ENCODE measurements at regions not wholly inside any gene's neighbourhood (a gene's known extent, or its start where the extent isn't known, plus 50 kb on each side); places are given as distances from the start of the nearest gene placed in this dataset.

- in situ Hi-C loops (cut with HindIII; ENCODE audit: low pct_ligation_motif_present, low pct_unique_long_range_greater_than_20kb, low sequenced_read_pairs) = no loop called here
- no peak for DNase-seq
Observed at GRCh38 chr9:118618849-118619248, 750.4 kb downstream of the BRINP1 start.

DNA sequence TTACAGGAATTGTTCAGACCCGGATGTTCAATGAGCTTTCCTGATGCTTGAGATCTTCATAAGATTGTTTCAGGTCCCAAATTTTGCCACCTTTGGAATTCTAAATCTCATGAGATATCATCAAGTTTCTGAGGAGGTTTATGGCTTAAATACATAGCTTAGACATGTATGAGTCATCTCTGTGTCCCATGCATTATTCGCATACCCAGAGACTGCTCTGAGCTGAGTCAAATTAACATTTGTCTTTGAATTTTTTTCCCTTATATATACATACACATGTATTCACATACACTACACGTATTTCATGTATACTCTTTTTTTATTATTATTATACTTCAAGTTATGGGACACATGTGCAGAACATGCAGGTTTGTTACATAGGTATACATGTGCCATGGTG, 744.6 kb downstream of the BRINP1 start:
- no peak for DNase-seq
- in situ Hi-C loops (cut with HindIII; ENCODE audit: low pct_ligation_motif_present, low pct_unique_long_range_greater_than_20kb, low sequenced_read_pairs) = no loop called here

GRCh38 chr9:118630079-118630478, 739.2 kb downstream of the BRINP1 start:
- in situ Hi-C loops (cut with HindIII; ENCODE audit: low pct_ligation_motif_present, low pct_unique_long_range_greater_than_20kb, low sequenced_read_pairs) = no loop called here
- no peak for DNase-seq

DNA sequence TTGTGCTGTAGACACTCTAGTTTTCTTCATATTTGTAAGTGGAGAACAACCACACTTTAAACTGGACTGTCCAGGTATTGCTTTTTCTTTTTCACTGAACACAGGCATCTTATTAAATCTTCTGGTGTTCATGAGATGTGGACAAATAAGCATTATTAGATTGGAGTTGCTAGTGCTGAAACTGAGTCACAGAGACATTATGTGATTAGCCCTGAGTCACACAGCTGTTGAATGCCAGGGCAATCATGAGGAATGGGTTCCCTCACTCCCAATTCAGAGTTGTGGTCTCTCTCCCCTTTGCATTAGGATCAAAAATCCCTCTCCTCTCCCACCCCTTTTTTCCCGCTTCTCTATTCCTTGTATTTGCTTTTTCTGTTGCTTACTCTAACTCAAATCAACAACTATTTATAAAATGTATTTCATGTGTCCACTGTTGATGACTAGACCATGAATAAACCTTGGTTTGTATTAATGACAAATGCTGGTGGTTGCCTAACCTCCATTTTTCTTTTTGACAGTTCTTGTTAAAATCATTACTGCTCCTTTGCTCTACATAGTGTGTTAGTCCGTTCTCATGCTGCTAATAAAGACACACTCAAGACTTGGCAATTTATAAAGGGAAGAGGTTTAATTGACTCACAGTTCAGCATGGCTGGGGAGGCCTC, 738.2 kb downstream of the BRINP1 start:
- in situ Hi-C loops (cut with HindIII; ENCODE audit: low pct_ligation_motif_present, low pct_unique_long_range_greater_than_20kb, low sequenced_read_pairs) = no loop called here
- DNase-seq = no peak

DNA sequence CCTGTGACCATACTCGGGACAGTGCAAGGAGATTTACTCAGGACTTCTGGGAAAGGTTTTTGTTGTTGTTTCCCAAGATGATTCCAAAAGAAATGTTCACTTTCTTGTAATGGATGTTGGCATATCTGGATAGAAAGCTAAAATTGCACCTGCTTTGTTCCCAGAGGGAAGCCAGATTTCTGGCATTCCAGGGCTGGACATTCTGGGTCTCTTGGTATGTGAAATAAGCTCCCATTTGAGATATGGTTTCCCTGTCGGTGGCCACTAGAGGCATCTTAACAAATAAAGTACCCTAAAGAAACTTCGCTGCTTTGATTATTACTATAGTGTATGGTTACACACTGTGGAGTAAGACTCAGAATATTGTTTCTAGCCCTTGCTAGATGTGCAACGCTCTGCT, 737.3 kb downstream of the BRINP1 start:
- DNase-seq = no peak
- in situ Hi-C loops (cut with HindIII; ENCODE audit: low pct_ligation_motif_present, low pct_unique_long_range_greater_than_20kb, low sequenced_read_pairs) = no loop called here

DNA sequence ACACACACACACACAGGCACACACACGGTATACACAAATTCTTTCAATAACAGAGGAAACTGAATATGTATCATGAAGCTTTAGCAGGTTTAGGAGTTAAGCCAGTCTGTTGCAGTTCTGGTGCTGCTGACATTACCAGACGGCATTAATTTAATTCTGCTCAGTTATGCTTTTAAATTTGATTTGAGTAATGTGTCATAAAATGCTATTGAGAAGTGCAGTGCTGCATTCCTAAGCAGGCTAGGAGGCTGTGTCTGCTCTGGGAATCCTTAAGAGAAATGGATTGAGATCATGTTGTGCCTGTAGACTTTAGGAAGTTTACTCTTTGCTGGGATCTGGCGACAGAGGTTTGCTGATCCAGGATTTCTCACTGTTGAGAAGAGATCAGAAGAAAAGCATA, 733.8 kb downstream of the BRINP1 start:
- in situ Hi-C loops (cut with HindIII; ENCODE audit: low pct_ligation_motif_present, low pct_unique_long_range_greater_than_20kb, low sequenced_read_pairs) = no loop called here
- no peak for DNase-seq

- in situ Hi-C loops (cut with HindIII; ENCODE audit: low pct_ligation_motif_present, low pct_unique_long_range_greater_than_20kb, low sequenced_read_pairs) = no loop called here
- no peak for DNase-seq
Observed at GRCh38 chr9:118637681-118638080, 731.6 kb downstream of the BRINP1 start.

DNA sequence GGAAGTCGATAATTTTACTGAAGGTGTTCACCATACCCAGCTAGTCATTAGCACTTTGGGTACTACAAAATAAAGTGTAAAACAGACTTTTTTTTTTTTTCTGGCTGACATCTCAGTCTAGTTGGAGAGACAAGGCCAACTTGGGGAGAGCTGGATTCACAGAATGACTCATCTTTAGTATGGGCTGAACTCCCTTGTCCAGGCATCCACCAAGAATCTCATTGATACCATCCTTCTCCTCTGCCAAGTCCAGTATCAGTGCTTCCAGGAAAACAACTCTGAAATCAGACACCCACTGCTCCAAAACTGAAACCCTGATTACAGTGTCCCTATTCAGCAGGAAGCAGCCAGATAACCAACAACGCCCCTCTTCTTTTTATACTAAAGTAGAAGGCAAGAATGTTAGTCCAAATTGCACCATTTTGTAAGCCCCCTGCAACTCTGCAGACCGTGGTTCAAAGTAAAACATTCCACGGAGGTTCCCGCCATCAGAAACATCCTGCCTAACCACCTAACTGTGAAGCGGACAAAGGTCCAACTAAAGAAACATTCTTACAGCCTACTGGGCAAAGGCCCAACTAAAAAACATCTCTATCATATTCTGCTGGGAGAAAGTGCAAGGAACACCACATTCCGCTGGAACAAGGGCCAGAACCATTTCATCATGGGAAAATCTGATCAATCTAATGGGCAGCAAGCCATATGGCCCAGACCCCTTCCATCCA, 728.2 kb downstream of the BRINP1 start:
- in situ Hi-C loops (cut with HindIII; ENCODE audit: low pct_ligation_motif_present, low pct_unique_long_range_greater_than_20kb, low sequenced_read_pairs) = no loop called here
- no peak for DNase-seq

GRCh38 chr9:118643118-118643517, 726.1 kb downstream of the BRINP1 start:
- in situ Hi-C loops (cut with HindIII; ENCODE audit: low pct_ligation_motif_present, low pct_unique_long_range_greater_than_20kb, low sequenced_read_pairs) = no loop called here

DNA sequence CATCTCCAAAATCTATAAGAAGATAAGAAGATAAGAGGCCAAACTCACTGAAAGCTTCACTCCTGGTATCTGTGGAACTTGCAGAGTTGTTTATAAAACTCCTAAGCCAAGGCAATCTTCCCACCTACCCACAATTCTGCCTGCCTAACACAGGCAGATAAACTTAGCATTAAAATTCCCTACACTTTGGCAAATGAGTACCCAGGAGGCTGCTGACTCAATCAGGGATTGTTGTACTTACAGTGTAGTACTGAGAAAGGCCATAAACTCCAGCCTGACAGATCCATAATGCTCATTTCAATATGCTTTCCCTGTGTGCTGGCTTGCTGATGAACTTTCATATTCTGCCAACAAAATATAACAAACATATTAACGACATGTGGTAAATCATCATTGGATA, 725.2 kb downstream of the BRINP1 start:
- in situ Hi-C loops (cut with HindIII; ENCODE audit: low pct_ligation_motif_present, low pct_unique_long_range_greater_than_20kb, low sequenced_read_pairs) = no loop called here
- DNase-seq = peak; percentile 66

More at GRCh38 chr9:118643118-118643517, 726.1 kb downstream of the BRINP1 start:
- DNase-seq = peak; percentile 99

GRCh38 chr9:118647331-118647730, 721.9 kb downstream of the BRINP1 start:
- DNase-seq = no peak
- in situ Hi-C loops (cut with HindIII; ENCODE audit: low pct_ligation_motif_present, low pct_unique_long_range_greater_than_20kb, low sequenced_read_pairs) = no loop called here

GRCh38 chr9:118650417-118650816, 718.8 kb downstream of the BRINP1 start:
- in situ Hi-C loops (cut with HindIII; ENCODE audit: low pct_ligation_motif_present, low pct_unique_long_range_greater_than_20kb, low sequenced_read_pairs) = no loop called here
- no peak for DNase-seq

GRCh38 chr9:118651511-118651910, 717.7 kb downstream of the BRINP1 start:
- no peak for DNase-seq
- in situ Hi-C loops (cut with HindIII; ENCODE audit: low pct_ligation_motif_present, low pct_unique_long_range_greater_than_20kb, low sequenced_read_pairs) = no loop called here

DNA sequence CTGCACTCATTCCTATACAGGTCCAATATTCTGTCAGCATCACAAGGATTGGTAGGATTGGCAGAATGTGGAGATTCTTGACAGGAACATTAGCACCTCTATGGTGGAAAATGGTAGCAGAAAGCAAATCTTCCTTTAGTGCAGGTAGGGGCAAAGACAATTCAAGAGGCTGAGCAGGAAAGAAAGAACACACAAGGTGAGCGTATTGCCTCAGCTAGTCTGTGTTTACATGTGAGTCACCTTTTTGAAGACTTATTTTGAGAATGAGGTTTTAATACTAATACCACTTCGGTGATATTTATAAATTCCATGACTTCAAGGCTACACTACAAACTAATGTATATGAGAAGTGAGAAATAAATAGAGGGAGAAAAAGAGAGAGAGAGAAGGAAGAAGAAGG, 717.0 kb downstream of the BRINP1 start:
- in situ Hi-C loops (cut with HindIII; ENCODE audit: low pct_ligation_motif_present, low pct_unique_long_range_greater_than_20kb, low sequenced_read_pairs) = no loop called here
- DNase-seq = no peak

GRCh38 chr9:118652912-118653311, 716.3 kb downstream of the BRINP1 start:
- in situ Hi-C loops (cut with HindIII; ENCODE audit: low pct_ligation_motif_present, low pct_unique_long_range_greater_than_20kb, low sequenced_read_pairs) = no loop called here
- DNase-seq = peak; percentile 13

- no peak for DNase-seq
- in situ Hi-C loops (cut with HindIII; ENCODE audit: low pct_ligation_motif_present, low pct_unique_long_range_greater_than_20kb, low sequenced_read_pairs) = no loop called here
Observed at GRCh38 chr9:118659011-118659410, 710.2 kb downstream of the BRINP1 start.

DNA sequence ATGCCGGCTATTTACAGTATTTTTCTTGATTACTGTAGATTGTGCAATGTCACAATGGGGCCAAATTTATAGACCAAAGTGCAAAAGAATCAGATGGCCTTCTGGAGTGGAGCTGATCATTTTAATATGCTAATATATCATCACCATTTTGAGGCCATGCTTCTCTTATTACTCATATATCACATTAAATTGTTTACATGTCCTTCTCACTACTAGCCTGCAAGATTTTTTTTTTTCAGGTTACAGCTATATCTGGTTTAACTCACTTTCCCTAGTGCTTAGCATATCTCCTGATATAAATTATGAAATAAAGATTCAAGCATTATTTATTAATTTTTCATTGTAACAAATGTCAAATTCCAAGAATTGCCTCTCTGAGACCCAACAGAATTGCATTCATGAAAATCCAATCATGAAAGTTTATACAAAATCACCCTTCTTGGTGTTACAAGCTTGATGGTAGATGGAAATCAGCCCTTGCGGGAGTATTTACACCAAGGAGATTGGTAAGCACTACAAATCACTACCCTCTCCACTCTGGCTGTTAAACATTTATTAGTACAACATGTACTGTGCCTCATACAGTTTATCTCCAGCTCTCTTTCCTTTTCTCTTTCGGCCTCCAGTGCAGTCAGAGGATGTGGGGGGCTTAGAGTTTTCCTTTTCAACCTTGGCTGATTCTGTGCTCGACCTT, 703.9 kb downstream of the BRINP1 start:
- in situ Hi-C loops (cut with HindIII; ENCODE audit: low pct_ligation_motif_present, low pct_unique_long_range_greater_than_20kb, low sequenced_read_pairs) = no loop called here
- DNase-seq = no peak

DNA sequence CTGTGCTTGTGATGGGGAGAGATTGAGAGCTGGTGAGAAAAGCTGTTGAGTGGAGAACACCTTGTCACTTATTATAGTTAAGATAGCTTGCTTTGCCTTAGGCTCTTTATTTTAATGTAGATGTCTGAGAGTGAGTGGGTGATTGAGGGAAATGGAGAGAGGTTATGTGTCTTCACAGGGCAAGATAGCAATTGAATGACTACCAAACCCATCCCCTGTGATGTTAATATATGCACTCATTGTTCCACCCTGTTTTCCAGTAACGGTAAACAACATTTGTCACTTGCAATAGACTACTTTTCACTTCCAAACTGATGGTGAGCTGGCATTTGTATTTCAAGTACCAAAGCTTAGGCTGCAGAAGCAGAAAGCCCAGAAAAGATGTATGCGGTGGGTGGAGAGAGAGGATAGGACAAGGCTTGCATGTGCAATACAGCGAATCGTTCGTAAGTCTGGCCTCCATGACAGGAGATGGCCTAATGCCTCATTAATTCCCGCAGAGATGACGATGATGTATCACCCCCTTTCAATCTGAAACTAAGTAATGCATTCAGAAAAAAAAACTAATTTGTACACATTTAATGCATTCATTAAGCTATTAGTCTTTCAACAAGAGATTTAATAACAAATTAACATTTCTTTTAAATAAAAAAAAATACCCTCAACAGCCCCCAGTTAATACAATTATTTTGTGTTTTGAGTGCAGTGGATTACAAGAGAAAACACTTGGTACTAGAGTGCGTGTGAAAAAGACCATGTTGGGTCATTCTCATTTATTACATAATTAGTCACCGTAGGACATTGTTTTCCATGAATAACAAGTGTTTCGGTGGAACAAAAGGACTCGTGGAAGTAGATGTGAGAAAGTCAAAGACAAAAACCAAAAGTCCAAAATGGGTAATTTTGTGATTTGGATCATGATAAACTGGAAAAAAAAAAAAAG, 699.0 kb downstream of the BRINP1 start:
- in situ Hi-C loops (cut with HindIII; ENCODE audit: low pct_ligation_motif_present, low pct_unique_long_range_greater_than_20kb, low sequenced_read_pairs) = no loop called here
- DNase-seq = no peak

DNA sequence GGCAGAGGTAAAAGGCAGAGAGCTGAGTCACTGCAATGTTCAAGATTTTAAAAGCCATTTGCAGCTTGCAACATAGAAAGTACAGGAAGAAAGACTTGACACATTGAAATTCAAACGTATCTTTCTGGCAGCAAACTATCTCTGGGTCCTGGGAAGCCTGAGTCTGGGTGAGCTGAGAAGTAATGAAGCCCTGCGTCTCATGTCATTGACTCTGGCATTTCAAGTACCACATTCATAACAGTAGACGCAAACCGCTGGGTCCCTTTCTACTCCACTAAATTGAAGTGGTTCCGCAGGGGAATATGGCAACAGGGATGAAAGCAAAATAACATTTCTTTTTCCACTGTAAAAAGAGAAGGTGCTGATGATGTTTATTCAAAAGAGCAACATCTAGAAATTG, 694.3 kb downstream of the BRINP1 start:
- DNase-seq = no peak
- in situ Hi-C loops (cut with HindIII; ENCODE audit: low pct_ligation_motif_present, low pct_unique_long_range_greater_than_20kb, low sequenced_read_pairs) = no loop called here
